HEK293 (cell line): ENCODE measurements at regions not wholly inside any gene's neighbourhood (a gene's known extent, or its start where the extent isn't known, plus 50 kb on each side); places are given as distances from the start of the nearest gene placed in this dataset.

Experiments
- CTCF ChIA-PET: fragments of 350-600 bp; formaldehyde crosslinking; extraction: SDS; loops from one replicate; lab custom pipeline; 2021; ENCODE audit warnings: antibody characterized with exemption; lab: Yijun Ruan, JAX
- POLR2A ChIA-PET: fragments of 300-600 bp; formaldehyde crosslinking; extraction: SDS; loops from one replicate; lab custom pipeline; 2020; ENCODE audit warnings: antibody characterized with exemption, inconsistent platforms; lab: Yijun Ruan, JAX
- H3K27ac ChIP-seq: fragments of 200-500 bp; sonication (Bioruptor generic); 2 replicates; pipeline ENCODE4 v1.5.1; 2014; ENCODE audit warnings: low read depth, low read length, control low read depth, inconsistent platforms; ENCODE audit errors: extremely low read depth
- H3K36me3 ChIP-seq, 2 experiments: fragments of 200-500 bp in 1 of 2; sonication (Bioruptor generic) in 1 of 2; 1 replicate in 1 of 2; 2 replicates in 1 of 2; pipeline ENCODE4 v1.5.1; 2014 to 2017; ENCODE audit warnings: inconsistent platforms in 2 of 2, low read length in 2 of 2; ENCODE audit not compliant: control insufficient read depth in 2 of 2, insufficient read depth in 1 of 2
- H3K4me1 ChIP-seq: fragments of 200-500 bp; sonication (Bioruptor generic); 2 replicates; pipeline ENCODE4 v1.5.1; 2014; ENCODE audit warnings: mild to moderate bottlenecking, low read length, inconsistent platforms; ENCODE audit not compliant: control insufficient read depth, insufficient read depth
- H3K4me3 ChIP-seq: 2 replicates; pipeline ENCODE4 v1.5.1; 2011; ENCODE audit warnings: low read depth, mild to moderate bottlenecking, control low read depth, low read length, moderate library complexity
- H3K9me3 ChIP-seq: fragments of 200-500 bp; sonication (Bioruptor generic); 2 replicates; pipeline ENCODE4 v1.5.1; 2014; ENCODE audit warnings: low read depth, low read length, inconsistent platforms; ENCODE audit not compliant: control insufficient read depth, insufficient read depth
- ELK4 ChIP-seq: IDR thresholded peaks from 2 replicates; pipeline ENCODE4 v1.6.1; 2011; ENCODE audit warnings: mild to moderate bottlenecking, low read depth, low read length, borderline replicate concordance
- KLF10 ChIP-seq: fragments of 450-650 bp; IDR thresholded peaks from 2 replicates; pipeline ENCODE4 v1.5.1; 2018; ENCODE audit warnings: missing biosample characterization, mild to moderate bottlenecking, missing genetic modification characterization
- SP7 ChIP-seq: fragments of 450-650 bp; formaldehyde crosslinking; IDR thresholded peaks from 2 replicates; pipeline ENCODE4 v1.5.1; 2016; ENCODE audit warnings: missing biosample characterization, missing genetic modification characterization
- ZBTB48 ChIP-seq: fragments of 450-650 bp; formaldehyde crosslinking; IDR thresholded peaks from 2 replicates; pipeline ENCODE4 v1.5.1; 2016; ENCODE audit warnings: missing biosample characterization, missing genetic modification characterization
- ZNF112 ChIP-seq: fragments of 450-650 bp; formaldehyde crosslinking; IDR thresholded peaks from 2 replicates; pipeline ENCODE4 v1.5.0; 2017; ENCODE audit warnings: missing biosample characterization, missing genetic modification characterization
- ZNF2 ChIP-seq: fragments of 450-650 bp; formaldehyde crosslinking; IDR thresholded peaks from 2 replicates; pipeline ENCODE4 v1.5.1; 2016; ENCODE audit warnings: missing biosample characterization, missing genetic modification characterization
- ZNF335 ChIP-seq: fragments of 450-650 bp; formaldehyde crosslinking; conservative IDR thresholded peaks from 2 replicates; pipeline ENCODE4 v1.5.1; 2016; ENCODE audit warnings: missing biosample characterization, missing genetic modification characterization
- ZNF341 ChIP-seq: fragments of 450-650 bp; formaldehyde crosslinking; IDR thresholded peaks from 2 replicates; pipeline ENCODE4; 2016; ENCODE audit warnings: low read depth, missing biosample characterization, missing genetic modification characterization
- ZNF350 ChIP-seq: fragments of 450-650 bp; formaldehyde crosslinking; IDR thresholded peaks from 2 replicates; pipeline ENCODE4 v1.5.0; 2017; ENCODE audit warnings: missing biosample characterization, mild to moderate bottlenecking, missing genetic modification characterization
- ZNF473 ChIP-seq: fragments of 450-650 bp; formaldehyde crosslinking; IDR thresholded peaks from 2 replicates; pipeline ENCODE4 v1.5.1; 2017; ENCODE audit warnings: missing biosample characterization, missing genetic modification characterization
- ZNF510 ChIP-seq: fragments of 450-650 bp; formaldehyde crosslinking; IDR thresholded peaks from 2 replicates; pipeline ENCODE4 v1.5.1; 2018; ENCODE audit warnings: mild to moderate bottlenecking, missing genetic modification characterization, missing biosample characterization; ENCODE audit not compliant: insufficient replicate concordance
- ZNF548 ChIP-seq: fragments of 450-650 bp; formaldehyde crosslinking; IDR thresholded peaks from 2 replicates; pipeline ENCODE4 v1.5.1; 2016; ENCODE audit warnings: missing biosample characterization, missing genetic modification characterization
- ZNF558 ChIP-seq: fragments of 450-650 bp; formaldehyde crosslinking; IDR thresholded peaks from 2 replicates; pipeline ENCODE4 v1.5.1; 2016; ENCODE audit warnings: missing biosample characterization, missing genetic modification characterization
- ZNF585B ChIP-seq: fragments of 450-650 bp; formaldehyde crosslinking; IDR thresholded peaks from 2 replicates; pipeline ENCODE4 v1.5.1; 2016; ENCODE audit warnings: missing biosample characterization, missing genetic modification characterization
- ZNF639 ChIP-seq: fragments of 450-650 bp; formaldehyde crosslinking; IDR thresholded peaks from 2 replicates; pipeline ENCODE4 v1.5.1; 2016; ENCODE audit warnings: missing biosample characterization, missing genetic modification characterization
- ZNF654 ChIP-seq: fragments of 450-650 bp; formaldehyde crosslinking; IDR thresholded peaks from 2 replicates; pipeline ENCODE4 v1.5.1; 2016; ENCODE audit warnings: low read depth, missing biosample characterization, missing genetic modification characterization
- ZNF658 ChIP-seq: fragments of 450-650 bp; formaldehyde crosslinking; IDR thresholded peaks from 2 replicates; pipeline ENCODE4; 2016; ENCODE audit warnings: missing biosample characterization, missing genetic modification characterization
- ZNF660 ChIP-seq: fragments of 450-650 bp; IDR thresholded peaks from 2 replicates; pipeline ENCODE4 v1.5.1; 2018; ENCODE audit warnings: missing biosample characterization, mild to moderate bottlenecking, missing genetic modification characterization
- ZNF707 ChIP-seq: fragments of 450-650 bp; formaldehyde crosslinking; IDR thresholded peaks from 2 replicates; pipeline ENCODE4 v1.5.1; 2016; ENCODE audit warnings: missing biosample characterization, missing genetic modification characterization
- ZNF768 ChIP-seq: fragments of 450-650 bp; formaldehyde crosslinking; IDR thresholded peaks from 2 replicates; pipeline ENCODE4 v1.5.1; 2018; ENCODE audit warnings: missing biosample characterization, mild to moderate bottlenecking, missing genetic modification characterization
- ZNF791 ChIP-seq: fragments of 450-650 bp; formaldehyde crosslinking; IDR thresholded peaks from 2 replicates; pipeline ENCODE4 v1.5.1; 2016; ENCODE audit warnings: missing biosample characterization, missing genetic modification characterization
- ZNF837 ChIP-seq: fragments of 450-650 bp; formaldehyde crosslinking; IDR thresholded peaks from 2 replicates; pipeline ENCODE4 v1.5.1; 2016; ENCODE audit warnings: missing biosample characterization, missing genetic modification characterization
- ZSCAN18 ChIP-seq: fragments of 450-650 bp; formaldehyde crosslinking; IDR thresholded peaks from 2 replicates; pipeline ENCODE4 v1.5.1; 2016; ENCODE audit warnings: missing biosample characterization, missing genetic modification characterization
- ZSCAN23 ChIP-seq: fragments of 450-650 bp; formaldehyde crosslinking; IDR thresholded peaks from 2 replicates; pipeline ENCODE4 v1.5.1; 2016; ENCODE audit warnings: missing biosample characterization, missing genetic modification characterization
- TF ChIP-seq, protein P1 (sequence below): fragments of 450-650 bp; formaldehyde crosslinking; IDR thresholded peaks from 2 replicates; pipeline ENCODE4 v1.5.1; 2016; ENCODE audit warnings: missing biosample characterization, missing genetic modification characterization
- TF ChIP-seq, protein P2 (sequence below): fragments of 450-650 bp; formaldehyde crosslinking; IDR thresholded peaks from 2 replicates; pipeline ENCODE4 v1.5.1; 2016; ENCODE audit warnings: missing biosample characterization, missing genetic modification characterization

GRCh38 chr12:19970821-19971220 is 397.5 kb upstream of the PDE3A start (continued):
- no peak for TF ChIP-seq ZNF791 (tag by site-specific recombination)
- TF ChIP-seq, protein P1, sequence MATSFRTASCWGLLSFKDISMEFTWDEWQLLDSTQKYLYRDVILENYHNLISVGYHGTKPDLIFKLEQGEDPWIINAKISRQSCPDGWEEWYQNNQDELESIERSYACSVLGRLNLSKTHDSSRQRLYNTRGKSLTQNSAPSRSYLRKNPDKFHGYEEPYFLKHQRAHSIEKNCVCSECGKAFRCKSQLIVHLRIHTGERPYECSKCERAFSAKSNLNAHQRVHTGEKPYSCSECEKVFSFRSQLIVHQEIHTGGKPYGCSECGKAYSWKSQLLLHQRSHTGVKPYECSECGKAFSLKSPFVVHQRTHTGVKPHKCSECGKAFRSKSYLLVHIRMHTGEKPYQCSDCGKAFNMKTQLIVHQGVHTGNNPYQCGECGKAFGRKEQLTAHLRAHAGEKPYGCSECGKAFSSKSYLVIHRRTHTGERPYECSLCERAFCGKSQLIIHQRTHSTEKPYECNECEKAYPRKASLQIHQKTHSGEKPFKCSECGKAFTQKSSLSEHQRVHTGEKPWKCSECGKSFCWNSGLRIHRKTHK (tag by site-specific recombination), result no peak
- no peak for TF ChIP-seq ZNF660 (tag by site-specific recombination)

- no peak overlapping the region for H3K27ac ChIP-seq
- CTCF ChIA-PET, result no interaction called here
- H3K4me3 ChIP-seq, result no peak overlapping the region
- H3K4me1 ChIP-seq, result no peaks in the 10 kb centered on the region
- no peaks in the 10 kb centered on the region for H3K36me3 ChIP-seq
- POLR2A ChIA-PET, result no interaction called here
- TF ChIP-seq ZNF473 (tag by site-specific recombination) (no peak), ZNF2 (no peak), ZNF510 (tag by site-specific recombination) (no peak), ZNF341 (no peak), ZNF837 (no peak), ZNF585B (tag by site-specific recombination) (no peak), KLF10 (no peak), ZSCAN18 (tag by site-specific recombination) (no peak), ZNF768 (no peak), ZNF658 (tag by site-specific recombination) (no peak), ZNF350 (tag by site-specific recombination) (no peak), ZNF112 (tag by site-specific recombination) (no peak), ZNF558 (tag by site-specific recombination) (no peak)
- no peaks in the 10 kb centered on the region for H3K9me3 ChIP-seq
These were observed 396.7 kb upstream of the PDE3A start for GRCh38 chr12:19971361-19972280.

DNA sequence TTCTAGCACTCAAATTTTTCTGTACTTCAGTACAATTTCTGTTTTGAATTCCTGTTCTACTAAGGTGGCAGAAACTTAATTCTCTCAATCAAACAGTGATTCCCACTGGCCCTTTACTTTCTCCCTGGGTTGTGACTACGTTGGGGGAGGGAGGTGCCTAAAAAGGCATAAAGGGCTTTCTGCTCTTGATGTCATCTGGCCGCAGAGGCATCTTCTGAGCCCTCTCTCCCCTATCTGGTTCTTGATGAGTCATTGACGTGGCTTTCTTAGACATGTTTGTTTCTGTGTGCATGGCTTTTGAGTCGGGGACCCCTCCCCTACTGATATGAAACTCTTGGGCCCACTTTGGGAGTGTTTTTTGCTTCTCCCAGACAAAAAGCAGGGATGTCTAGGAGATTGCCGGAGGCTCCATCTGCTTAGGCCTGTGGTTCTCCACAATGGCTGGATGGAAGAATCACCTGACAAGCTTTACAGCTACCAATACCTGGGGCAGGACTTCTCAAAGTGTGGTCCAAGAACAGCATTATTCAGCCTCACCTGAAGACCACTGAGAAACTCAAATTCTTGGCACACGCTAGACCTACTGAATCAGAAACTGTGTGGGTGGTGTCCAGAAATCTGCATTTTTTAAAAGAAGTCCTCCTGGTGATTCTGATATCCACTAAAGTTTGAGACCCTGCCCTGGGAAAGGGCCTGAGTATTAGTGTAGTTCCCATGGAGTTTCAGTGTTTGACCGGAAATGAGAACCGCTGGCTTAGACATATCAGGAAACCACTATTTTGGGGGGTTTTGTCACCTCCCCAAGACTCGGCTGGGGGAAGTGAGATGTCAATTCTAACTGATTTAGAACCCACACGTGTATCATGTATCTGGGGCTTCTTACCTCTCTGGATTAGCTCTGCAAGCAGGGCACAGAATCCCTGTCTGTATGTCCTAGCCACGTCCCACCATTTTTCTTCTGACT is 395.7 kb upstream of the PDE3A start:
- ChIA-PET POLR2A (no interaction called here), CTCF (interaction anchor here (0.7 kb wide), 1 partner anchor 620 kb away, joined by 3 read pairs; no protein-coding TSS in a partner anchor)
- Histone ChIP-seq H3K9me3 (no peaks in the 10 kb centered on the region), H3K36me3 (no peaks in the 10 kb centered on the region), H3K4me1 (no peaks in the 10 kb centered on the region), H3K4me3 (no peak overlapping the region), H3K27ac (no peak overlapping the region)
- TF ChIP-seq ZNF639 (tag by site-specific recombination), result no peak
- no peak for TF ChIP-seq ZNF548 (tag by site-specific recombination)
- no peak for TF ChIP-seq ZNF707 (tag by site-specific recombination)
- no peak for TF ChIP-seq ZNF335 (tag by site-specific recombination)
- TF ChIP-seq ELK4, result no peak
- TF ChIP-seq SP7, result no peak
- TF ChIP-seq, protein P2, sequence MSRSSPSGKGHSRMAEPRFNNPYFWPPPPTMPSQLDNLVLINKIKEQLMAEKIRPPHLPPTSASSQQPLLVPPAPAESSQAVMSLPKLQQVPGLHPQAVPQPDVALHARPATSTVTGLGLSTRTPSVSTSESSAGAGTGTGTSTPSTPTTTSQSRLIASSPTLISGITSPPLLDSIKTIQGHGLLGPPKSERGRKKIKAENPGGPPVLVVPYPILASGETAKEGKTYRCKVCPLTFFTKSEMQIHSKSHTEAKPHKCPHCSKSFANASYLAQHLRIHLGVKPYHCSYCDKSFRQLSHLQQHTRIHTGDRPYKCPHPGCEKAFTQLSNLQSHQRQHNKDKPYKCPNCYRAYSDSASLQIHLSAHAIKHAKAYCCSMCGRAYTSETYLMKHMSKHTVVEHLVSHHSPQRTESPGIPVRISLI (tag by site-specific recombination), result no peak
- no peak for TF ChIP-seq ZBTB48 (tag by site-specific recombination)
- TF ChIP-seq ZNF473 (tag by site-specific recombination), result no peak
- no peak for TF ChIP-seq ZSCAN23 (tag by site-specific recombination)
- TF ChIP-seq ZNF654, result no peak
